ENCODE measurements at regions not wholly inside any gene's neighbourhood (a gene's known extent, or its start where the extent isn't known, plus 50 kb on each side); places are given as distances from the start of the nearest gene placed in this dataset.

DNA sequence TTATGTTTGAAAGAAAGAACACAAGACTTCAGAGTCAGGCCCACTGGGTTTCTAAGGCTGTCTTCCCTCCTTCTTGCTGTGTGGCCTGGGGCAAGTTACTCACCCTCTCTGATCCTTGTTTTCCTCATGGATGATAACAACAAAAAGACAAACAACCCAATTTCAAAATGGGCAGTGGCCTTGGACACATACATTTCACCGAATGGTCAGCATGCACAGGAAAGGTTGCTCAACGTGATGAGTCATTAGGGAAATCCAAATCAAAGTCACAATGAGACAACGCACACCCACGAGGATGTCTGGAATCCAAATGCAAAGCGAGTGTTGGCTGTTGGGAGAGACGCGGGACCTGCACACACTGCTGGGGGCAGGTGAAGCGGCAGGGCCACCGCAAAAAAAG is 50.8 kb upstream of the PPP2R2C start:
- TF ChIP-seq, protein P1, sequence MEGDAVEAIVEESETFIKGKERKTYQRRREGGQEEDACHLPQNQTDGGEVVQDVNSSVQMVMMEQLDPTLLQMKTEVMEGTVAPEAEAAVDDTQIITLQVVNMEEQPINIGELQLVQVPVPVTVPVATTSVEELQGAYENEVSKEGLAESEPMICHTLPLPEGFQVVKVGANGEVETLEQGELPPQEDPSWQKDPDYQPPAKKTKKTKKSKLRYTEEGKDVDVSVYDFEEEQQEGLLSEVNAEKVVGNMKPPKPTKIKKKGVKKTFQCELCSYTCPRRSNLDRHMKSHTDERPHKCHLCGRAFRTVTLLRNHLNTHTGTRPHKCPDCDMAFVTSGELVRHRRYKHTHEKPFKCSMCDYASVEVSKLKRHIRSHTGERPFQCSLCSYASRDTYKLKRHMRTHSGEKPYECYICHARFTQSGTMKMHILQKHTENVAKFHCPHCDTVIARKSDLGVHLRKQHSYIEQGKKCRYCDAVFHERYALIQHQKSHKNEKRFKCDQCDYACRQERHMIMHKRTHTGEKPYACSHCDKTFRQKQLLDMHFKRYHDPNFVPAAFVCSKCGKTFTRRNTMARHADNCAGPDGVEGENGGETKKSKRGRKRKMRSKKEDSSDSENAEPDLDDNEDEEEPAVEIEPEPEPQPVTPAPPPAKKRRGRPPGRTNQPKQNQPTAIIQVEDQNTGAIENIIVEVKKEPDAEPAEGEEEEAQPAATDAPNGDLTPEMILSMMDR (IDR thresholded peaks at IDR 0.05; ENCODE audit: low read length), result no peak
- no peak for TF ChIP-seq EZH2 (optimal IDR thresholded peaks at IDR 0.05; ENCODE audit: low read depth, low read length)
